ENCODE measurements at regions not wholly inside any gene's neighbourhood (a gene's known extent, or its start where the extent isn't known, plus 50 kb on each side); places are given as distances from the start of the nearest gene placed in this dataset.
"Not testable (repeated sequence)": the region's sequence is repeated elsewhere in the genome, so short reads cannot be mapped to it uniquely, and the experiment has no call there.

DNA sequence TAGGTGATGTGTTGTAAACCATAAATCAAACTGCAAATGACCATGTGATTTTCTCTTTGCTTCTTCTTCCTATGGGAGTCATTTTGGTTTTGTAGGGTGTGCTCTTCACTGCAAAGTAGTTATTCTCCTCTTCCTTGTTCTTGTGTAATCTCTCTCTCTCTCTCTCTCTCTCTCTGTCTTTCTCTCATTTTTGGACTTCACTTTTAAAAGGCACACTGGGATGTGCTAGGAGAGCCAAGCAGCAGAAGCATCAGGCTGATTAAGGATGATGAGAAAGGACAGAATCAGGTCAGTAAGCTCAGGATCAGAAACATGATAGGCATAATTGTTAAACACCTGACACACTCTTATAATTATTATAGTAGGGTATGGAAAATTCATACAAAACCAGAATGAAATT lies 505.3 kb upstream of the ZNF608 start:
- no peak overlapping the region for H3K4me2 ChIP-seq (ENCODE audit: low read length)
- POLR2A ChIA-PET, result interaction anchor here (1.0 kb wide), 1 partner anchor 13 kb away, joined by 3 read pairs; no protein-coding TSS in a partner anchor
- TF ChIP-seq, protein P1, sequence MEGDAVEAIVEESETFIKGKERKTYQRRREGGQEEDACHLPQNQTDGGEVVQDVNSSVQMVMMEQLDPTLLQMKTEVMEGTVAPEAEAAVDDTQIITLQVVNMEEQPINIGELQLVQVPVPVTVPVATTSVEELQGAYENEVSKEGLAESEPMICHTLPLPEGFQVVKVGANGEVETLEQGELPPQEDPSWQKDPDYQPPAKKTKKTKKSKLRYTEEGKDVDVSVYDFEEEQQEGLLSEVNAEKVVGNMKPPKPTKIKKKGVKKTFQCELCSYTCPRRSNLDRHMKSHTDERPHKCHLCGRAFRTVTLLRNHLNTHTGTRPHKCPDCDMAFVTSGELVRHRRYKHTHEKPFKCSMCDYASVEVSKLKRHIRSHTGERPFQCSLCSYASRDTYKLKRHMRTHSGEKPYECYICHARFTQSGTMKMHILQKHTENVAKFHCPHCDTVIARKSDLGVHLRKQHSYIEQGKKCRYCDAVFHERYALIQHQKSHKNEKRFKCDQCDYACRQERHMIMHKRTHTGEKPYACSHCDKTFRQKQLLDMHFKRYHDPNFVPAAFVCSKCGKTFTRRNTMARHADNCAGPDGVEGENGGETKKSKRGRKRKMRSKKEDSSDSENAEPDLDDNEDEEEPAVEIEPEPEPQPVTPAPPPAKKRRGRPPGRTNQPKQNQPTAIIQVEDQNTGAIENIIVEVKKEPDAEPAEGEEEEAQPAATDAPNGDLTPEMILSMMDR (conservative IDR thresholded peaks at IDR 0.05; ENCODE audit: low read length), result no peak
- TF ChIP-seq EZH2phosphoT487 (IDR thresholded peaks at IDR 0.05; ENCODE audit: borderline replicate concordance, low read depth, low read length), result no peak
- intact Hi-C loops (cut with micrococcal nuclease; ENCODE audit: unreplicated experiment), result no loop called here
- H3K9me3 ChIP-seq (ENCODE audit: low read length), result peaks cover 27% of the 10 kb centered on the region
- H3K4me3 ChIP-seq (ENCODE audit: low read depth, low read length, poor library complexity, severe bottlenecking), result no peak overlapping the region
- H2AFZ ChIP-seq (ENCODE audit: low read length), result no peak overlapping the region
- BruUV-seq (replicated peaks), result no TSS peak
- no peaks in the 10 kb centered on the region for H4K20me1 ChIP-seq (ENCODE audit: insufficient read depth, low read length)
- peaks cover 5% of the 10 kb centered on the region; the same call in 1 of the 2 replicates for H3K9me2 ChIP-seq (ENCODE audit: insufficient read depth, low read length)
- no peak overlapping the region for H3K27ac ChIP-seq (ENCODE audit: low read depth, low read length, poor library complexity, severe bottlenecking)
- DNase-seq (ENCODE audit: low spot score), result no peak
- no peaks in the 10 kb centered on the region; the same call in 1 of the 2 replicates for H3K36me3 ChIP-seq (ENCODE audit: insufficient read depth, low read length)
- no peaks in the 10 kb centered on the region for H3K4me1 ChIP-seq (ENCODE audit: insufficient read depth, low read length, poor library complexity, severe bottlenecking)
- H3K79me2 ChIP-seq (ENCODE audit: insufficient read depth, low read depth, low read length), result no peaks in the 10 kb centered on the region
- CTCF ChIA-PET (ENCODE audit: unreplicated experiment), result no interaction called here

DNA sequence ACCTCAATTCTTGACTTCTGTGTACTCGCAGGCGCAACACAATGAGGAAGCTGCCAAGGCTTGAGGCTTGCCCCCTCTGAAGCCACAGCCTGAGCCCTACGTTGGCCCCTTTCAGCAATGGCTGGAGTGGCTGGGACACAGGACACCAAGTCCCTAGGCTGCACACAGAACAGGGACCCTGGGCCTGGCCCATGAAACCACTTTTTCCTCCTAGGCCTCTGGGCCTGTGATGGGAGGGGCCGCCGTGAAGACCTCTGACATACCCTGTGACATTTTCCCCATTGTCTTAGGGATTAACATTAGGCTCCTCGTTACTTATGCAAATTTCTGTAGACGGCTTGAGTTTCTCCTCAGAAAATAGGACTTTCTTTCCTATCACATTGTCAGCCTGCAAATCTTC lies 507.2 kb upstream of the ZNF608 start:
- H3K27ac ChIP-seq (ENCODE audit: low read depth, low read length, poor library complexity, severe bottlenecking); H2AFZ ChIP-seq (ENCODE audit: low read length); BruUV-seq (replicated peaks); H3K79me2 ChIP-seq (ENCODE audit: insufficient read depth, low read depth, low read length); H3K4me3 ChIP-seq (ENCODE audit: low read depth, low read length, poor library complexity, severe bottlenecking); H3K36me3 ChIP-seq (ENCODE audit: insufficient read depth, low read length); intact Hi-C loops (cut with micrococcal nuclease; ENCODE audit: unreplicated experiment); CTCF ChIA-PET (ENCODE audit: unreplicated experiment); H3K4me2 ChIP-seq (ENCODE audit: low read length); H3K9me2 ChIP-seq (ENCODE audit: insufficient read depth, low read length); H3K4me1 ChIP-seq (ENCODE audit: insufficient read depth, low read length, poor library complexity, severe bottlenecking); DNase-seq (ENCODE audit: low spot score); H4K20me1 ChIP-seq (ENCODE audit: insufficient read depth, low read length): not testable (repeated sequence)
- peaks cover 20% of the 10 kb centered on the region; the same call in 1 of the 2 replicates for H3K9me3 ChIP-seq (ENCODE audit: low read length)
- POLR2A ChIA-PET, result interaction anchor here (0.6 kb wide), 1 partner anchor 1362 kb away, joined by 3 read pairs; no protein-coding TSS in a partner anchor

DNA sequence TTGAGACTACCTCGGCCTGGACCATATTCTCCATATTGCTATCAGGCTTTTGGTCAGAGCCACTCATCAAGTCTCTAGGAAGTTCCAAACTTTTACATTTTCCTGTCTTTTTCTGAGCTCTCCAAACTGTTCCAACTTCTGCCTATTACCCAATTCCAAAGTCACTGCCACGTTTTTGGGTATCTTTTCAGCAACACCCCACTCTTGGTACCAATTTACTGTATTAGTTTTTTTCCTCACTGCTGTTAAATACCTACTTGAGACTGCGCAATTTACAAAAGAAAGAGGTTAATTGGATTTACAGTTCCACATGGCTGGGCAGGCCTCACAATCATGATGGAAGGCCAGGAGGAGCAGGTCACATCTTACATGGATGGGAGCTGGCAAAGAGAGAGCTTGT lies 507.8 kb upstream of the ZNF608 start:
- intact Hi-C loops (cut with micrococcal nuclease; ENCODE audit: unreplicated experiment), result no loop called here
- CTCF ChIA-PET (ENCODE audit: unreplicated experiment), result no interaction called here
- H4K20me1 ChIP-seq (ENCODE audit: insufficient read depth, low read length), result no peaks in the 10 kb centered on the region
- POLR2A ChIA-PET, result interaction anchor here (0.6 kb wide), 1 partner anchor 303 kb away, joined by 3 read pairs; no protein-coding TSS in a partner anchor
- no peak overlapping the region for H3K4me3 ChIP-seq (ENCODE audit: low read depth, low read length, poor library complexity, severe bottlenecking)
- H3K9me2 ChIP-seq (ENCODE audit: insufficient read depth, low read length), result peaks cover 5% of the 10 kb centered on the region; the same call in 1 of the 2 replicates
- peaks cover 20% of the 10 kb centered on the region; the same call in 1 of the 2 replicates for H3K9me3 ChIP-seq (ENCODE audit: low read length)
- no peak overlapping the region for H2AFZ ChIP-seq (ENCODE audit: low read length)
- TF ChIP-seq, protein P1 (conservative IDR thresholded peaks at IDR 0.05; ENCODE audit: low read length), result no peak
- TF ChIP-seq EZH2phosphoT487 (IDR thresholded peaks at IDR 0.05; ENCODE audit: borderline replicate concordance, low read depth, low read length), result no peak
- no peaks in the 10 kb centered on the region for H3K4me1 ChIP-seq (ENCODE audit: insufficient read depth, low read length, poor library complexity, severe bottlenecking)
- H3K36me3 ChIP-seq (ENCODE audit: insufficient read depth, low read length), result no peaks in the 10 kb centered on the region; the same call in 1 of the 2 replicates
- DNase-seq (ENCODE audit: low spot score), result no peak
- no peak overlapping the region for H3K4me2 ChIP-seq (ENCODE audit: low read length)
- no peaks in the 10 kb centered on the region for H3K79me2 ChIP-seq (ENCODE audit: insufficient read depth, low read depth, low read length)
- H3K27ac ChIP-seq (ENCODE audit: low read depth, low read length, poor library complexity, severe bottlenecking), result no peak overlapping the region
- no TSS peak for BruUV-seq (replicated peaks)
